Left ventricle myocardium superior (tissue), 1 donor: ENCODE measurements at regions not wholly inside any gene's neighbourhood (a gene's known extent, or its start where the extent isn't known, plus 50 kb on each side); places are given as distances from the start of the nearest gene placed in this dataset.

Source experiments
- ATAC-seq: fragments of 200-7000 bp; cut with Tn5 transposase; one replicate; pipeline ENCODE4 v1.9.1; 2020; ENCODE audit warnings: mild to moderate bottlenecking, moderate library complexity
- DNase-seq: peaks from one replicate; pipeline ENCODE4 v3.0.0-alpha.2; 2020
- intact Hi-C: fragments of 100-400 bp; cut with micrococcal nuclease; formaldehyde crosslinking; loops from one replicate; pipeline ENCODE4 v1.11.0; 2022
- donor health status: DM: no; HTN: yes; CAD: no; lungs with severe emphysema.

- no peak for ATAC-seq
- DNase-seq, result no peak
- intact Hi-C loops, result no loop called here
Measured at GRCh38 chr1:60598041-60598910, 484.1 kb upstream of the NFIA start.

- intact Hi-C loops, result no loop called here
- no peak for DNase-seq
- no peak for ATAC-seq
Measured at GRCh38 chr1:60596791-60597750, 485.3 kb upstream of the NFIA start.

GRCh38 chr1:60591583-60591982, 490.8 kb upstream of the NFIA start:
- no peak for ATAC-seq
- intact Hi-C loops, result no loop called here
- DNase-seq, result no peak

- intact Hi-C loops, result no loop called here
- DNase-seq (no peak), ATAC-seq (no peak)
Measured at GRCh38 chr1:60589916-60590315, 492.4 kb upstream of the NFIA start.

GRCh38 chr1:60589046-60589748, 493.2 kb upstream of the NFIA start:
- ATAC-seq, result no peak
- no peak for DNase-seq
- intact Hi-C loops, result no loop called here

GRCh38 chr1:60584371-60584770, 498.0 kb upstream of the NFIA start:
- DNase-seq, result no peak
- intact Hi-C loops, result no loop called here
- ATAC-seq, result no peak

- intact Hi-C loops, result no loop called here
- DNase-seq, result no peak
- ATAC-seq, result no peak
Measured at GRCh38 chr1:60583696-60584095, 498.7 kb upstream of the NFIA start.

- intact Hi-C loops, result no loop called here
- no peak for ATAC-seq
- DNase-seq, result no peak
Measured at GRCh38 chr1:60581455-60582220, 500.7 kb upstream of the NFIA start.

GRCh38 chr1:60577029-60577428, 503.5 kb upstream of the C1orf87 start:
- no peak for DNase-seq
- ATAC-seq, result no peak
- intact Hi-C loops, result no loop called here

GRCh38 chr1:60575326-60575977, 501.9 kb upstream of the C1orf87 start:
- no peak for ATAC-seq

GRCh38 chr1:60573726-60574409, 500.3 kb upstream of the C1orf87 start:
- intact Hi-C loops, result no loop called here
- ATAC-seq (no peak), DNase-seq (no peak)

More at GRCh38 chr1:60575326-60575977, 501.9 kb upstream of the C1orf87 start:
- DNase-seq, result no peak
- intact Hi-C loops, result no loop called here

GRCh38 chr1:60573121-60573520, 499.6 kb upstream of the C1orf87 start:
- intact Hi-C loops, result no loop called here
- no peak for DNase-seq
- ATAC-seq, result peak; percentile 76

- intact Hi-C loops, result no loop called here
- DNase-seq, result no peak
- no peak for ATAC-seq
Measured at GRCh38 chr1:60572378-60572777, 498.8 kb upstream of the C1orf87 start.

GRCh38 chr1:60571811-60572210, 498.2 kb upstream of the C1orf87 start:
- no peak for ATAC-seq
- DNase-seq, result no peak
- intact Hi-C loops, result no loop called here

- DNase-seq (no peak), ATAC-seq (no peak)
- intact Hi-C loops, result no loop called here
Measured at GRCh38 chr1:60569189-60569588, 495.6 kb upstream of the C1orf87 start.

GRCh38 chr1:60567256-60567655, 493.7 kb upstream of the C1orf87 start:
- DNase-seq (no peak), ATAC-seq (no peak)
- intact Hi-C loops, result no loop called here

GRCh38 chr1:60564916-60565750, 491.6 kb upstream of the C1orf87 start:
- DNase-seq (no peak), ATAC-seq (peak; percentile 21)
- intact Hi-C loops, result no loop called here
